Kidney tubule cell (primary cell): ENCODE measurements at regions not wholly inside any gene's neighbourhood (a gene's known extent, or its start where the extent isn't known, plus 50 kb on each side); places are given as distances from the start of the nearest gene placed in this dataset.
A peak's percentile ranks its signal among the peaks of the same experiment; 100 is the strongest.
"Not testable (repeated sequence)": the region's sequence is repeated elsewhere in the genome, so short reads cannot be mapped to it uniquely, and the experiment has no call there.

Experiments used
- DNase-seq: peaks from one replicate; pipeline ENCODE4 v3.0.0-alpha.2; 2018; ENCODE audit warnings: low spot score

- no peak for DNase-seq
These were observed 166.0 kb downstream of the VEGFA start for GRCh38 chr6:43935921-43936439.

GRCh38 chr6:43934803-43935602 lies 165.0 kb downstream of the VEGFA start:
- no peak for DNase-seq

DNA sequence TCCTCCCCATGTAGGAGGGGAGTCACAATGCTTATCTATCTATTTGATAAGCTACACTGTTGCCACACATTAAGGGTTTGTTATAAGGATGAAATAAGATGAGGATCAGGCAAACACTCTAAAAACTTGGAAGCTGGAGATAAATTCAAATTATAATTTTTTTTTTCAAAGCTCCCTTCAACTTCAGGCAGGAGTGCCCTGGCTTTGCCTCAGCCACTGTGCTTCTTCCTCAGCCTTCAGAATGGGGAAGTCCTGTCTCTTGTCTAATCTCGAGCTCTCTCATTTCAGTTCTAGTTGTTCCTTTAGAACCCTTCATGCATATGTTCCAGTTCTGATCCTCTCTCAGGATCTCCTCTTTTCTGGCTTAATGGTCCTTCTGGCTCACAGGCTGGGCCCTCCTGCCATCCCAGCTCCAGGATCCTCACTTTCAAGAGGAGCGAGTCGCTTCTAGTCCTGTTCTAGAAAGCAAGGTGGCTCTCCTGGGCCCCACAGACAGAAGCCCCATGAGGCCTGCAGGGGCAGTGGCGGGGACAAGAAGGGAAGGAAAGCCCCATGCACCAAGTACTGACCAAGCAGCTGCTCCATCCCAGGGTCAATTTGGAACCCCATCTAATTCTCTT lies 164.3 kb downstream of the VEGFA start:
- DNase-seq, result no peak

DNA sequence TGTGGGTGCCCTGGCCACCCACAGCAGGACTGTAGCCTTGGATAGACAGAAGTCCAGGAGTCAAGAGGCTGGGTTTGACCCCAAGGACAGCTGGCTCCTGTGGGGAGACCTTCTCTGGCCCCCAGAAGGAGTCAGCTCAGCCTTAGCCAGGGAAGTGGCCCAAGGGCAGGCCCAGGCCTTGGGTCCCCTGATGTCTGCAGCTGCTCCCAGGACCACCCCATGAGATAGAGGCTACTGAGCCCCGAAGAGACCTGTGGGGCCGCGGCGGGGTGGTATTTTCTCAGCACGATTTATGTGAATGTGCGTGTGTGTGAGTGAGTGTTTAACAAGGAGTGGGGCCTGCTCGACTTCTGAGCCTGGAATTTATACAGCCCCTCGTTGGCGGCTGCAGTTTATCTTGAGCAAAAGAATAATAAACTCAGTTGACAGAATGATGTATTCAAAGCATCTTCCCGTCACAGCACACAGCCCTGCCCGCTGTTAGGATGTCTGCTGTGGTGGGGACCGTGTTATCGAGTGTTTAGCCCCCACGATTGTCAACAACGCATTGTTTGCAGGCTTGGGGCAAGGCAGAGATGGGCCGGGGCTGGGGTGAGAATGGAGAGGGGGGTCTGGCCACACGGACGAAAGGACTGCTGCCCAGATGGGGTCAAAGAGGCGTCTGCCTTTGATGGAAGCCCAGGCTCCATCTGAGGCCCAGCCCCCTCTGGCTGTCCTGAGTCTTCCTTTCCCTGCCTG lies 163.3 kb downstream of the VEGFA start:
- DNase-seq, result no peak

- no peak for DNase-seq
These were observed 162.5 kb downstream of the VEGFA start for GRCh38 chr6:43932259-43933147.

DNA sequence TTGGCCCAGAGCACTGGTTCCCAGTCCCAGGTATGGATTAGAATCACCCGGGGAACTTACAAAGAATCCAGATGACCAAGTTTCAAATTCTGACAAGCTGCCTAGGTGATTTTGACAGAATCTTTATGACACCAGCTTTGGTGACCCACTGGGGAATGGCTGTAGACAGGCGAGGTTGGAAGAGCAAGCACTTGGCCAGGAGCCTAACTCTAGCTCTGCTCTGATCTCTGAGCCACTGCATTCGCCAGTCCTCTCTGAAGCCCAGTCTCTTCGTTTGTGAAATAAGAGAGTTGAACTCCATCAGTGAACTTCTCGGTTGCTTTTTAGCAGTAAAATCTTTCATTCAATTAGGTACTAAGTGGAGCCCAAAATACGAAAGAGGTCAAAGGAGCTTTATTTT lies 161.2 kb downstream of the VEGFA start:
- no peak for DNase-seq

GRCh38 chr6:43930440-43931154 lies 160.6 kb downstream of the VEGFA start:
- DNase-seq, result no peak

GRCh38 chr6:43929511-43929910 lies 159.5 kb downstream of the VEGFA start:
- no peak for DNase-seq

- DNase-seq, result peak; percentile 82
These were observed 157.7 kb downstream of the VEGFA start for GRCh38 chr6:43927532-43928210.

DNA sequence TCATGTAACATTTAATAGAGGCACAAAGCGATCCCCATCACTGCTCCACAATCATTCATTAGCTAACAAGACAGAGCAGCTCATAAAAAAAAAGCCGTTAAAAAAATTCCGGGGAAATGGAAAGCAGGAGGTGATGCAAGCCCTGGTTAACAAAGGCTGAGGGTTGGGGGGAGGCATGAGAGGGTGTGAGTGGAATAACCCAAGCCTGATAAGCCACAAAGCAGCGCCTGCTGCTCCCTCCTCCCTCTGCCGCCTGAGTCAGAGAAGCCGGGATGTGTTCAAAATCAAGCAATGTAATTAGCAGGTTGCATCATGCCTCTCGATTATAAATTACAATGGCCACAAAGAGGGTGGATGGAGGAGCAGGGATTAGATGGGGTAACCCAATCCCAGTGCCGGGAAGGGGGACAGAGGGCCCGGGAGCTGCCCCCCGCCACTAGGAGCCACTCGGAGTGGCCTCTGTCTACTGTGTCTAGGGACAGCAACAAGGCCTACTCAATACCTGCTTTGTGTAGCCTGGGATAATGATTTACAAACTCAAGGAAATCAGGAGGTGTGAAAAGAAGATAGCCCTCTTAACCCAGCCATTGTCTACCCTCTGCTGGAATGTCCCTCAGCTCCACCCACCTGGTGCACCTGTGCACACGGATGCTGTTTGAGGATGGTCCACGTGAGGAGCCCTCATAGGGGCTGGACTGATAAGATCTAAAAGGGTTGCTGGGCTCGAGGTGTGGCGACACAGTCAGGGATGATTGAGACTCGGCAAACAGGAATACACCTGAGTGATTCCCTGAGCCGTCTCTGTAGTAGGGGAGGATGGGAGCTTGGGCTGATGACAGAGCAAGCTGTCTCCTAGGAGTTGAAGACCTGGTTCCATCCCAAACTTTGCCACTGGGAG lies 156.9 kb downstream of the VEGFA start:
- DNase-seq, result peak; percentile 96

DNA sequence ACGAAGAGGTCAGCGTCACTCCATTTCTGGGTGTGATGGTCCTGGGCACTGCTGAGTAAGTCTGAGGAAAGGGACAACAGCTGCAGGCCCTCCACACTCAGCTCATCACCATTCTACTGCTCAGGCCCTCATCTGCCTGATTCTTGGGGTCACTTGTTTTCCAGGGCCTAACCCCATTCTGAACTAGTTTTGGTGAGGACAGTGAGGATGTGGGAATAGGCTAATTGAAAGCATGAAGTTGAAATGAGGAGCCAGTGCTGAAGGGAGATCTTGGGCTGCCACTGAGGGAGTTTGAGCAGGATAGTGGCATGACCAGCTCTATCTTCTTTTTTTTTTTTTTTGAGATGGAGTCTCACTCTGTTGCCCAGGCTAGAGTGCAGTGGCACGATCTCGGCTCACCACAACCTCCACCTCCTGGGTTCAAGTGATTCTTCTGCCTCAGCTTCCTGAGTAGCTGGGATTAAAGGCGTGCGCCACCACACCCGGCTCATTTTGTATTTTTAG lies 155.7 kb downstream of the VEGFA start:
- not testable (repeated sequence) for DNase-seq

GRCh38 chr6:43924222-43924702 lies 154.3 kb downstream of the VEGFA start:
- peak; percentile 30 for DNase-seq

- DNase-seq, result peak; percentile 63
These were observed 153.6 kb downstream of the VEGFA start for GRCh38 chr6:43923376-43924221.

- DNase-seq, result no peak
These were observed 152.7 kb downstream of the VEGFA start for GRCh38 chr6:43922426-43923375.

DNA sequence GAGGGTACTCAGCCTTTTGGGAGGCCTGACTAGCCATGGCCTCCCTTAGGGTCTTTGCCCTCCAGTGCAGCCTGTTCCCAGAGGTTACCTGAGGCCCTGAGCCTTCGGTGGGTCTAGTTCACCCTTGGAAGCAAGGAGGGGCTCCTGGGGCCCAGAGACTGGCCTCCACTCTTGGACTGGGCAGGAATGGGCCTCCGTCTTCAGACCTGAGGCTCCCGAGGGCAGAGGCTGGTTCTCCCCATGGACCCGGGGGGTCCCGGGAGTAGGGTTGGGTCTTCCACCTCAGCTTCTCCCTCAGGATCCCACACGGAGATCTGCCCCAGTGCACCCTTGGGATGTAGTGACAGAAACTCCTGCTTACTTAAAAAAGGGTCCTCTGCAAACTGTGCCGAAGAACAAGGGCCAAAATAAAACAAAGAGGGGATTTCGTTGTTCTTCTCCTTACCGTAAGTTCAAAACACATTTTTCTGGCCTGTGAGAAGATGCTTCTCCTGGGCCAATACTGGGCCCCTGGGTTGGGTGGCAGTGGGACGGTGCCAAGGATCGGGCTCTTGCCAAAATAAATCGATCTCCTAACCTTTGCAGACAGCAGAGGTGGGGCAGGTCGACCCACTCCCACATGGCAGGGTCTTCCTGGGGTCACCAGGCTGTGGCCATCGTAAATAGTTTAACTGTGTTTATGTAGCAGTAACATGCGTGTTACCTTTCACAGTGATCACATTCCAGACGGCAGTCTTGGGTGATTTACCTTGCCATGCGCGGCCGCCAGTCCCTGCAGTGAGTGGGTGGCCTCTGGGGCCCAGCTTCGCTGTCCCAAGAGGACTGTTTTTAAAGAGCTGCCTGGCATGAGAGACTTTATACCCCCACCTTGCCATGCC lies 151.8 kb downstream of the VEGFA start:
- no peak for DNase-seq

DNA sequence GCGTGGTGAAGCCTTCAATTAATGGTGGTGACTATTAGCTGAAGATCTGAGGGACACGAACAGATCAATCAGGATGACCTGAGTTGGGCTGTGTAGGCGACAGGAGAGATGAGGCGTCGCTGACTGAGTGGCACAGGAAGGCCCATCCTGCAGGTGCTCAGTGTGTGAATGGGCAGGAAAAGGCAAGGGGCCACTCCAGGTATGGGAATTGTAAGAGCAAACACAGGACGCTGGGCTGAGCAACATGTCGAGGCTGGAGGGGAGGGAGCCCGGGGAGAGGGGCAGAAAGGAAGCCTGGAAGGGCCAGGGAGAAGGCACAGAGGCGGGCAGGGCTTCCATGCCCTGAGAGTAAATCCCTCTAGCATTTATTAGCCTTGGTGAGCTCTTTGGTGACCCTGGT lies 151.0 kb downstream of the VEGFA start:
- no peak for DNase-seq
